IPS-NIHi7 (cell line): ENCODE measurements at regions not wholly inside any gene's neighbourhood (a gene's known extent, or its start where the extent isn't known, plus 50 kb on each side); places are given as distances from the start of the nearest gene placed in this dataset.

Experiments used
- DNase-seq: peaks from one replicate; pipeline ENCODE4 v3.0.0; 2012; ENCODE audit warnings: mixed read lengths; ENCODE audit errors: extremely low spot score

- no peak for DNase-seq
Measured at GRCh38 chr13:111537115-111537728, 216.8 kb downstream of the TEX29 start.

GRCh38 chr13:111537843-111538499, 217.5 kb downstream of the TEX29 start:
- DNase-seq = no peak

- no peak for DNase-seq
Measured at GRCh38 chr13:111539252-111539651, 218.8 kb downstream of the TEX29 start.

GRCh38 chr13:111539791-111540446, 219.5 kb downstream of the TEX29 start:
- no peak for DNase-seq

- no peak for DNase-seq
Measured at GRCh38 chr13:111540486-111540885, 220.0 kb downstream of the TEX29 start.

GRCh38 chr13:111541345-111541744, 220.9 kb downstream of the TEX29 start:
- DNase-seq = no peak

GRCh38 chr13:111541752-111542529, 221.5 kb downstream of the TEX29 start:
- DNase-seq = no peak

- no peak for DNase-seq
Measured at GRCh38 chr13:111542530-111543341, 222.3 kb downstream of the TEX29 start.

GRCh38 chr13:111546921-111547675, 226.7 kb downstream of the TEX29 start:
- DNase-seq = no peak

- DNase-seq = no peak
Measured at GRCh38 chr13:111547726-111548273, 227.4 kb downstream of the TEX29 start.

- no peak for DNase-seq
Measured at GRCh38 chr13:111548301-111548700, 227.9 kb downstream of the TEX29 start.

- DNase-seq = no peak
Measured at GRCh38 chr13:111548805-111549204, 228.4 kb downstream of the TEX29 start.

GRCh38 chr13:111549464-111549863, 229.0 kb downstream of the TEX29 start:
- no peak for DNase-seq

GRCh38 chr13:111550062-111550461, 229.6 kb downstream of the TEX29 start:
- DNase-seq = no peak

- DNase-seq = no peak
Measured at GRCh38 chr13:111551204-111551820, 230.9 kb downstream of the TEX29 start.

- no peak for DNase-seq
Measured at GRCh38 chr13:111552891-111553655, 232.6 kb downstream of the TEX29 start.

GRCh38 chr13:111554539-111555267, 234.3 kb downstream of the TEX29 start:
- DNase-seq = no peak

GRCh38 chr13:111555268-111555808, 234.9 kb downstream of the TEX29 start:
- no peak for DNase-seq
